ENCODE measurements at regions not wholly inside any gene's neighbourhood (a gene's known extent, or its start where the extent isn't known, plus 50 kb on each side); places are given as distances from the start of the nearest gene placed in this dataset.

DNA sequence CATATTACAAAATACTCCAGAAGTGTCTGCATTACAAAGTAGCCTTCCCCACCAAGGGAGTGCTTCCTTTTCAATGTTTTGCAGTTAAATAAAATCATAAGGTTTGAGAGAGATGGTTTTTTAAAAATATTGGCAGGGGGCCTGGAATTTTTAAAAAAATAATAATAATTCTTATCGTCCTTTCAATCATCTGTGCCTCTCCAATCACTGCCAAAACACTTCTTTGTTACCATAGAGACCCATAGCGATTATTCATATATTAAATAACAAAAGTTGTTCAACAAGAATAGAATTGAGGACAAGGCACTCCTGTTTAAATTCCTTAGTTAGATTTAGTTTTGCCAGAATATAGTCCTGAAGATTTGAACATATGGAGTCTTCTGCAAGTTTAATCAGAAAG lies 203.1 kb downstream of the FAT4 start:
- DNase-seq: peak; percentile 10

DNA sequence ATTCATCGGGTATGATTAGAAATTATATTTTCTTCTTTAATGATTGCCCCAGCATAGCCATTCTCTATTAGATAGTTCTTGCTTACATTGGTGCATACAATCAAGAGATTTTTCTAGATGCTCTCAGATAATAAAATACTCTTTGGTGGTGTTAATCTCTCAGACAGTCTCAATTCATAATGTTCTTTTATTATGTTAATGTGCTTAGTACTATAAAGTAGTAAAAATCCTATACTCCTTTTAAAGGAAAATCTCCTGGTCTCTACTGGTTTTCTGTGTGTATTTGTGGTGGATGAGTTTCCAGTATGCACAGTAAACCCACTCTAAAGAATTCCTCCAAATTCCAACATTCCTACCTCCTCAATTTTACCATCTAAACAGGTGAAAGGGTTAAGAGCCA lies 203.5 kb downstream of the FAT4 start:
- DNase-seq: no peak

- DNase-seq: no peak
Measured at GRCh38 chr4:125519371-125520146, 204.8 kb downstream of the FAT4 start.

DNA sequence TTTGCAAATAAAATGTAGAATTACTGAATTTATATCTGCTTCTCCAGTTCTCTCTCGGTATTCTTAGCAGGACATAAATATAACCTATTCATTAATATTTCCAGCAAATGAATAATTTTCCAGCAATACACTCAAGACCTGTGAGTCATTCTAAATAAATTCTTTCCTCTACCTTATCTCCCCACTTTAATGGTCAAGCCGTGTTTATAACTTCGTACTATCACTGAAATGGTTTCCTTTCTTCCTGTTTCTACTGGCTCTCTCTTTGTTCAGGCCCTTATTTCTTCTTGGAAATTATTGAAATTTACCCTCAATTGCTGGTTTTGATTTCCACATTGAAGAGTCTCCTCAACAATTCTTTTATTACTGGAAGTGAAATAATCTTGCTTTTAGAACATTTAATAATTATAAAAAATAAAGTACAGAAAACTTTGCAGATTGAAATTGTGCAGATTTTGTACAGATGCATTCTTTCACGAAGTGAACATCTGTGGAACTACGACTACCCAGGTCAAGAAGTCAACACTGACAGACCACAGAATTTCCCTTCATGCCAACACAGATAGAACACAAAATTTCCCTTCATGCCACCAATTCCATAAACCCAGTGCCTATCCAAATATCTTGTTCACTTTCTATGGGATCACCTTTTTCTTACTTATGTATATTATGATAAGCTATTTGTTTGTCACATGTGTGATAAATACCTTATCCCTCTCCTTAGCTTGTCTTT lies 205.7 kb downstream of the FAT4 start:
- no peak for DNase-seq

DNA sequence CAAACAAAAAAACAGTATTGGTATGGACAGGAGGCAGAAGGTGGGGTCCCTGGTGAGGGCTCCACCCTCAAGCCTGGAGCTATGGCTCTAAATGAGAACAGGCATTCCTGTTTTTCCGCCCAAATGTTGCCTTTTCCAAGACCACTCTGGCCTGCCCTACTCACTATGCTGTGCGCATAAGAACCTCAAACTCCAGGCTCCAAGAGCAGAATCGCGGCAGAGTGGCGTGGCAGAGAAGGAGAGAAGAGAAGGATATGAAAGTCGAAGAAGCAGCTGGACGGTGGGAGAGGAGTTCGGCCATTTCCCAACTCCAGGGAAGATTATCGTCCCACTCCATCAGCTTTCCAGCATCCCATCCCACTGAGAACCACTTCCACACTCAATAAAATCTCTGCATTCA lies 207.8 kb downstream of the FAT4 start:
- no peak for DNase-seq

- DNase-seq: no peak
Measured at GRCh38 chr4:125522992-125523391, 208.2 kb downstream of the FAT4 start.

DNA sequence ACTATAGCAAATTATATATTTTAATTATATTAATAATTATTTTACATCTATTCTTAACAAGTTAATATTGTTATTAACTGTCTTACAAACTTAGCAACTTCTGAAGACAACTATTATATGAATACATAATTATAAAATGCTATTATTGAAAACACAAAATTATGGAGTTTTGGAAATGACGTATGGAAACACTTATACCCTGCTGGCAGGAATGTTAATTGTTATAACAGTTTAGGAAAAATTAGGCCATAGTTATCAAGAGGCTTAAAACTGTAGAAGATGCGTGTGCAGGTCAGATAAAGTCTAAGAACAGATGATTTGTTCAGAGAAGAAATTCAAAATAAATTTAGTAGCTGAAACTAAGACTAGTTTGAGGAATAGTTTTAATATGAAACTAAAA lies 211.7 kb downstream of the FAT4 start:
- DNase-seq: no peak

DNA sequence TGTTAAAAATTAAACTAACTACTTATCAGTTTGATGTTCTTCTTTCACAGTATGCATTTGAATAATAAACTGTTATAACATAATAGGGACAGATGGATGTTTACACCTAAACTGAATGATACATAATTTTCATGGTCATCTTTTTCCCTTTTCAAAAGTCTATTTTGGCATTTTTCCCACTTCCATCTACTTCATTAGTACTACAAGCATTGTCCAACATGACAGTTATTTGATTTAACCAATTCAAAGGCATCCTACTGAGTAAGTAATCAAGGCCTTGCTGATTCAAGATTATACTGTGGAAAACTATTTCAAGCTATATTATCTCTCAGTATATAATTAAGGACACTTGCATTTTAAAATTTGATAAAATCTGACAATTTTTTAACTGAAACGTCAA lies 212.9 kb downstream of the FAT4 start:
- DNase-seq: no peak

DNA sequence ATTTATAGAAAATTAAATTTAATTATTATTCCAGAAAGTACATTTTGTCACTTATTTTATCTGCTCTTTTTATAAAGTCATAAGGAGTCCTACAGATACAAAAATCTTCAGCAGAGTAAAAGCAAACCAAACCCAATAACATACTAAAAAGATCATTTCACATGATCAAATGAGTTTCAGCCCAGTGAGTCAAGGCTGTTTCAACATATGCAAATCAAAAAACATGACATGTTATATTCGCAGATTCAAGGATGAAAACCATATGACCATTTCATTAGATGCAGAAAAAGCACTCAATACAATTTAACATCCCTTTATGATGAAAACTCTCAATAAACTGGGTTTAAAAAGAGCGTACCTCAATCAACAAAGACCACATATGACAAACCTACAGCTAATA lies 214.3 kb downstream of the FAT4 start:
- no peak for DNase-seq

GRCh38 chr4:125538670-125539069 lies 223.9 kb downstream of the FAT4 start:
- DNase-seq: no peak

DNA sequence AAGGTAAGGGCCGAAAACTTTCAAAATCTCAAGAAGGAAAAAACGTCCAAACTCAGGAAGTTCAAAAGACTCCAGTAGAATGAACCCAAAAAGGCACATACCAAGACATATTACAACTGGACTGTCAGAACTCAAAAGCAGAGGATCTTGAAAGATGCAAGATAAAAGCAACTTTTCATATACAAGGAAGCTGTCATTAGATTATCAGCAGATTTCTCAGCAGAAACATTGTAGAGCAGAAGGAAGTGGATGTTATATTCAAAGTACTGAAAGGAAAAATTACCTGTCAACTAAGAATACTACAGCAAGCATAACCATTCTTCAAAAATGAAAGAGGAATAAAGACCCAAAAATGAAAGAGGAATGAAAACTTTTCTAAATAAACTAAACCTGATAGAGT lies 224.9 kb downstream of the FAT4 start:
- no peak for DNase-seq

- DNase-seq: no peak
Measured at GRCh38 chr4:125541836-125542385, 227.2 kb downstream of the FAT4 start.

GRCh38 chr4:125546272-125546671 lies 231.5 kb downstream of the FAT4 start:
- DNase-seq: no peak

- peak; percentile 7 for DNase-seq
Measured at GRCh38 chr4:125547836-125548235, 233.1 kb downstream of the FAT4 start.

GRCh38 chr4:125550769-125551168 lies 236.0 kb downstream of the FAT4 start:
- DNase-seq: no peak

DNA sequence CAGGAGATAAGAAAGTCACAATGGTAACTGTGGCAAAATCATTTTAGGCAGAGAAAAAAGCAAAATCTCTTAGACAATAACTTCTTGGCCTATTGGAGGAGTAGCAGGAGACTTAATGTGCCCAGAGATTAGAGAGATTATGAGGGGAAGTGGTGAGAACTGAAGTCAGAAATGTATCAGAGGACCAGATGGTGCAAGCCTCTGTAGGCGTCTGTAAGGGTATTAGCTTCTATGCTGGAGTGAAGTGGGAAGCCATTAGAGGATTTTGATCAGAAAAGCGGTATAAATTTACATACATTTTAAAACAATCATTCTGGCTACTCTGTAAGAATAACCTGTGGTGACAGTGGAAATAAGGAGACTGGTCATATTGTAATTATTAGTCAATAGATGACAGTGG lies 236.7 kb downstream of the FAT4 start:
- DNase-seq: no peak

GRCh38 chr4:125551967-125552366 lies 237.2 kb downstream of the FAT4 start:
- no peak for DNase-seq

- DNase-seq: no peak
Measured at GRCh38 chr4:125572601-125573000, 257.8 kb downstream of the FAT4 start.

GRCh38 chr4:125573368-125573767 lies 258.6 kb downstream of the FAT4 start:
- no peak for DNase-seq

- DNase-seq: no peak
Measured at GRCh38 chr4:125573786-125574185, 259.0 kb downstream of the FAT4 start.

GRCh38 chr4:125582302-125582701 lies 267.5 kb downstream of the FAT4 start:
- no peak for DNase-seq

- no peak for DNase-seq
Measured at GRCh38 chr4:125590158-125590557, 275.4 kb downstream of the FAT4 start.

DNA sequence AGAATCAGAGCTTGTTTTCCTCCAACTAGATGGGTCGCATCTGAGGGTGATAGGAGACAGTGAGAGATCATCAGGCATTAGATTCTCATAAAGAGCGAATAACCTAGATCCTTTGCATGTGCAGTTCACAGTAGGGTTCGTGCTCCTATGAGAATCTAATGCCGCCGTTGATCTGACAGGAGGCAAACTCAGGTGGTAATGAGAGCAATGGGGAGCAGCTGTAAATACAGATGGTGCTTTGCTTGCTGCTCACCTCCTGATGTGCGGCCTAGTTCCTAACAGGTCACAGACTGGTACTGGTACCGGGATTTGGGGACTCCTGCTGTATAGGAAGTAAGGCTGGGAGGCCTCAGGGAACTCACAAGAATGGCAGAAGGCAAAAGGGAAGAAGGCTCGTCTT lies 276.5 kb downstream of the FAT4 start:
- DNase-seq: no peak
